K562 (cell line): ENCODE measurements at regions not wholly inside any gene's neighbourhood (a gene's known extent, or its start where the extent isn't known, plus 50 kb on each side); places are given as distances from the start of the nearest gene placed in this dataset.
"Not testable (repeated sequence)": the region's sequence is repeated elsewhere in the genome, so short reads cannot be mapped to it uniquely, and the experiment has no call there.

ENCODE experiments used
- ATAC-seq: fragments of 200-7000 bp; cut with Tn5 transposase; 3 replicates; pipeline ENCODE4 v1.9.1; 2020; ENCODE audit warnings: moderate library complexity
- BruUV-seq: library from RNA; stranded (reverse); fragments of 400-500 nt; replicated peaks from 2 replicates; lab custom pipeline; 2021; lab: Mats Ljungman, UMichigan
- CTCF ChIA-PET: fragments of 300-600 bp; formaldehyde crosslinking; extraction: SDS; loops from one replicate; lab custom pipeline; 2021; ENCODE audit warnings: low intra/inter-chr PET ratio; lab: Yijun Ruan, JAX
- POLR2A ChIA-PET: fragments of 300-600, 350-650 bp; sonication (Branson Sonifier 250); formaldehyde crosslinking; extraction: SDS; loops from one replicate; lab custom pipeline; 2021; ENCODE audit warnings: antibody characterized with exemption, inconsistent platforms; lab: Yijun Ruan, JAX
- DNase-seq, 4 experiments: peaks; one replicate each; pipeline versions ENCODE4 v3.0.0 to v3.0.0-alpha.2; 2011 to 2018; ENCODE audit warnings: low spot score in 3 of 4, mixed read lengths in 3 of 4; ENCODE audit errors: extremely low read depth in 1 of 4
- FAIRE-seq: peaks from 2 replicates; lab custom pipeline; 2011; peaks lifted over from hg19 to GRCh38; lab: Jason Lieb, UNC
- H2AFZ ChIP-seq: 2 replicates; pipeline ENCODE4 v1.6.0; 2011; ENCODE audit warnings: low read depth, low read length, control low read depth, inconsistent platforms
- H3K27ac ChIP-seq: fragments of 200-600 bp; 3 replicates; pipeline ENCODE4 v1.8.0; 2011; ENCODE audit warnings: low read depth, mild to moderate bottlenecking, control low read depth, inconsistent platforms, low read length, moderate library complexity, mixed read lengths; ENCODE audit errors: extremely low read depth
- H3K27me3 ChIP-seq, 2 experiments: fragments of 300-600 bp in 1 of 2; 2 replicates in 1 of 2; 3 replicates in 1 of 2; pipeline versions ENCODE4 v1.6.0 to v1.8.0; 2011; ENCODE audit warnings: inconsistent platforms in 2 of 2, low read length in 2 of 2, mild to moderate bottlenecking in 1 of 2, mixed read lengths in 1 of 2, moderate library complexity in 1 of 2; ENCODE audit not compliant: control insufficient read depth in 2 of 2, insufficient read depth in 2 of 2
- H3K36me3 ChIP-seq: fragments of 300-600 bp; 3 replicates; pipeline ENCODE4 v1.8.0; 2011; ENCODE audit warnings: mild to moderate bottlenecking, low read length, inconsistent platforms; ENCODE audit not compliant: control insufficient read depth, insufficient read depth
- H3K4me1 ChIP-seq, 2 experiments: fragments of 200-600 bp in 1 of 2; replicated peaks in 1 of 2; 2 replicates in 1 of 2; 3 replicates in 1 of 2; pipeline versions ENCODE4 v1.5.1 to v1.8.0; 2011; ENCODE audit warnings: inconsistent platforms in 2 of 2, low read length in 2 of 2, mild to moderate bottlenecking in 1 of 2, mixed read lengths in 1 of 2, moderate library complexity in 1 of 2; ENCODE audit not compliant: control insufficient read depth in 2 of 2, insufficient read depth in 2 of 2
- H3K4me2 ChIP-seq: 2 replicates; pipeline ENCODE4 v1.6.1; 2011; ENCODE audit warnings: low read length, control low read depth, inconsistent platforms, mixed read lengths; ENCODE audit not compliant: insufficient read depth
- H3K4me3 ChIP-seq: fragments of 200-600 bp; sonication (generic), shearing (Covaris generic); 2 replicates; pipeline ENCODE4 v1.5.1; 2016; ENCODE audit warnings: control low read depth, inconsistent platforms
- H3K79me2 ChIP-seq: fragments of 200-600 bp; 3 replicates; pipeline ENCODE4 v1.8.0; 2011; ENCODE audit warnings: low read length, inconsistent platforms; ENCODE audit not compliant: control insufficient read depth, insufficient read depth
- H3K9ac ChIP-seq, 2 experiments: 2 replicates each; pipeline versions ENCODE4 v1.6.0 to v1.6.1; 2011; ENCODE audit warnings: low read depth in 2 of 2, low read length in 2 of 2, control low read depth in 1 of 2, inconsistent platforms in 1 of 2, mild to moderate bottlenecking in 1 of 2, mixed read lengths in 1 of 2; ENCODE audit not compliant: insufficient read depth in 1 of 2
- H3K9me1 ChIP-seq: one replicate; pipeline ENCODE4 v1.6.0; 2011; ENCODE audit warnings: inconsistent platforms, mild to moderate bottlenecking, low read length, moderate library complexity; ENCODE audit not compliant: control insufficient read depth, insufficient read depth
- H3K9me3 ChIP-seq: replicated peaks from 2 replicates; pipeline ENCODE4 v1.5.1; 2011; ENCODE audit warnings: low read depth, low read length, inconsistent platforms; ENCODE audit not compliant: control insufficient read depth, insufficient read depth
- H4K20me1 ChIP-seq: replicated peaks from 2 replicates; pipeline ENCODE4 v1.6.1; 2011; ENCODE audit warnings: low read length, inconsistent platforms, mixed read lengths; ENCODE audit not compliant: control insufficient read depth, insufficient read depth
- ARID2 ChIP-seq: fragments of 450-650 bp; IDR thresholded peaks from 2 replicates; pipeline ENCODE4 v1.6.1; 2017; ENCODE audit warnings: antibody characterized with exemption, mild to moderate bottlenecking
- FOS ChIP-seq: IDR thresholded peaks from 3 replicates; pipeline ENCODE4 v1.6.1; 2011; ENCODE audit not compliant: insufficient read length; ENCODE audit errors: extremely low read depth
- KAT7 ChIP-seq: sonication (generic); formaldehyde crosslinking; IDR thresholded peaks from 2 replicates; pipeline ENCODE4 v1.8.0; 2022; ENCODE audit warnings: missing genetic modification reagents, mild to moderate bottlenecking, borderline replicate concordance
- NR3C1 ChIP-seq: sonication (generic); formaldehyde crosslinking; IDR thresholded peaks from 2 replicates; pipeline ENCODE4 v1.8.1; 2022; ENCODE audit warnings: missing genetic modification reagents
- PREB ChIP-seq: sonication (generic); formaldehyde crosslinking; IDR thresholded peaks from 2 replicates; pipeline ENCODE4 v1.8.1; 2023; ENCODE audit warnings: mild to moderate bottlenecking, missing genetic modification reagents
- SAFB2 ChIP-seq: fragments of 200-400 bp; formaldehyde crosslinking; IDR thresholded peaks from 2 replicates; pipeline ENCODE4 v1.6.1; 2018; ENCODE audit warnings: borderline replicate concordance, low read length, low read depth, moderate library complexity; ENCODE audit not compliant: severe bottlenecking
- ZNF133 ChIP-seq: fragments of 250-450 bp; sonication (Bioruptor Pico); IDR thresholded peaks from 2 replicates; pipeline ENCODE4 v1.4.0; 2020; ENCODE audit warnings: mild to moderate bottlenecking
- ZNF589 ChIP-seq: fragments of 200-800 bp; sonication (Bioruptor generic); IDR thresholded peaks from 2 replicates; pipeline ENCODE4 v1.6.1; 2016; ENCODE audit warnings: low read depth, missing genetic modification characterization, missing compliant biosample characterization
- WGBS: fragments of 100-300 bp; shearing (Covaris generic); methylation state at CpG from one replicate; pipeline ENCODE4 v1.1.6; 2016; ENCODE audit warnings: low coverage, mixed read lengths; ENCODE audit not compliant: insufficient coverage; ENCODE audit errors: missing lambda C conversion rate; 5-methylcytosine and 5-hydroxymethylcytosine counted together
- in situ Hi-C: fragments of 300-500 bp; cut with MboI; formaldehyde crosslinking; loops from 4 replicates; pipeline ENCODE4 v1.15.0; 2018; ENCODE audit warnings: inconsistent platforms, mixed read lengths
- intact Hi-C: fragments of 100-400 bp; cut with micrococcal nuclease; formaldehyde crosslinking; loops from 2 replicates; pipeline ENCODE4 v1.14.2; 2022

GRCh38 chr2:228771315-228771714 is 499.8 kb downstream of the PID1 start:
- DNase-seq (no peak), ATAC-seq (no peak), FAIRE-seq (no peak)
- Histone ChIP-seq H4K20me1 (no peaks in the 10 kb centered on the region), H3K36me3 (no peaks in the 10 kb centered on the region), H3K9me3 (no peaks in the 10 kb centered on the region), H2AFZ (no peak overlapping the region), H3K79me2 (no peaks in the 10 kb centered on the region), H3K27me3 (no peaks in the 10 kb centered on the region), H3K4me2 (no peak overlapping the region), H3K27ac (no peak overlapping the region), H3K4me3 (no peak overlapping the region), H3K9me1 (no peaks in the 10 kb centered on the region), H3K9ac (no peak overlapping the region), H3K4me1 (no peaks in the 10 kb centered on the region)
- no TSS peak for BruUV-seq
- TF ChIP-seq SAFB2 (no peak), ZNF589 (CRISPR knock-in tag) (no peak), KAT7 (CRISPR knock-in tag) (no peak), ARID2 (no peak), ZNF133 (no peak), PREB (CRISPR knock-in tag) (no peak)
- 3% methylated on average over 4 of the region's 5 CpGs for WGBS
- ChIA-PET CTCF (no interaction called here), POLR2A (no interaction called here)
- in situ Hi-C loops, result no loop called here
- intact Hi-C loops, result no loop called here

- Histone ChIP-seq H3K9me1 (no peaks in the 10 kb centered on the region), H3K36me3 (no peaks in the 10 kb centered on the region), H3K9me3 (no peaks in the 10 kb centered on the region), H4K20me1 (no peaks in the 10 kb centered on the region), H3K27ac (no peak overlapping the region), H3K79me2 (no peaks in the 10 kb centered on the region), H2AFZ (no peak overlapping the region), H3K4me3 (no peak overlapping the region), H3K4me2 (no peak overlapping the region), H3K4me1 (no peaks in the 10 kb centered on the region), H3K27me3 (no peaks in the 10 kb centered on the region), H3K9ac (no peak overlapping the region)
- ChIA-PET CTCF (no interaction called here), POLR2A (no interaction called here)
- in situ Hi-C loops (no loop called here), intact Hi-C loops (no loop called here)
- no peak for DNase-seq
- no peak for TF ChIP-seq FOS
- TF ChIP-seq NR3C1 (CRISPR knock-in tag), result no peak
- 0% methylated on average over 1 of the region's 1 CpG for WGBS
- FAIRE-seq, result no peak
- no peak for ATAC-seq
- BruUV-seq, result no TSS peak
These were observed 502.3 kb downstream of the PID1 start for GRCh38 chr2:228768818-228769217.

- H3K36me3 ChIP-seq, H3K9ac ChIP-seq, H3K9me1 ChIP-seq, H3K27me3 ChIP-seq, ATAC-seq, H3K4me2 ChIP-seq, H3K4me3 ChIP-seq, POLR2A ChIA-PET, H3K79me2 ChIP-seq, FAIRE-seq, in situ Hi-C loops, H2AFZ ChIP-seq, intact Hi-C loops, H3K27ac ChIP-seq, H3K4me1 ChIP-seq, BruUV-seq, H3K9me3 ChIP-seq, CTCF ChIA-PET, H4K20me1 ChIP-seq, DNase-seq: not testable (repeated sequence)
- WGBS, result 0% methylated on average over 2 of the region's 3 CpGs
These were observed 502.9 kb downstream of the PID1 start for GRCh38 chr2:228768141-228768540.
